ENCODE measurements at regions not wholly inside any gene's neighbourhood (a gene's known extent, or its start where the extent isn't known, plus 50 kb on each side); places are given as distances from the start of the nearest gene placed in this dataset.

DNA sequence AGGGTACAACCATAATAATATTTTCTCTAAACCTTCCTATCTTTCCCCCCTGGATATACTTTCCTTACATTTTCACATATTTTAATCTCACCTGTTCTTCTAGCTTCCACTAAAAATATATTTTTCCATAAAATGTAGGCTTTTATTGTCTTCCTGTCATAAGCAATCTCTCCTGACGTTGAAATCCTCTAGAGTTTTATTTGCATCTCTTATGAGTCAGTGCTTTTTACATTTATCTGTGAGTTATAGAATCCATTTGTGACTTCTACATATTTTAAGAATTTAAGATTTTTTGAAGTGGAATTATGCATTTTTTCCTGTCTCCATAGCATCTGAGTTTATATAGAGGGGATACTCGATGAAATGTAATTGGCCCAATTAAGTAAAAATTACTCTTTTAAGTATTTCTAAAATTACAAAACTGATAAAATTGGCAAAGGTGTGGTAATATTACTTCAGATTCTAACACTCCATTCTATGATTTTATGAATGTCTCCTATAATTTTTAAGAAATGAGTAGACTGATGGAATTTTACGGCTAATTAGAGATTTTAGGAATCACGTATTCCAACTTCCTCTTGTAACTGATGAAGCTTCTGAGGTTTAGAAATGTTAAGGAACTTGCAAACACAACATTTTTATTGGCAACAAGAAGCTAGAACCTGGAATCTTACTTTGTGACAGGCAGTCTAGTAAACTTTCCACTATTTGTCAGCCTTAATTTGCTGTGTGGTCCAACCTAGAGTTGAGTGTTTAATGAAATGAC is 422.9 kb upstream of the SEMA3A start:
- TF ChIP-seq, protein P1, sequence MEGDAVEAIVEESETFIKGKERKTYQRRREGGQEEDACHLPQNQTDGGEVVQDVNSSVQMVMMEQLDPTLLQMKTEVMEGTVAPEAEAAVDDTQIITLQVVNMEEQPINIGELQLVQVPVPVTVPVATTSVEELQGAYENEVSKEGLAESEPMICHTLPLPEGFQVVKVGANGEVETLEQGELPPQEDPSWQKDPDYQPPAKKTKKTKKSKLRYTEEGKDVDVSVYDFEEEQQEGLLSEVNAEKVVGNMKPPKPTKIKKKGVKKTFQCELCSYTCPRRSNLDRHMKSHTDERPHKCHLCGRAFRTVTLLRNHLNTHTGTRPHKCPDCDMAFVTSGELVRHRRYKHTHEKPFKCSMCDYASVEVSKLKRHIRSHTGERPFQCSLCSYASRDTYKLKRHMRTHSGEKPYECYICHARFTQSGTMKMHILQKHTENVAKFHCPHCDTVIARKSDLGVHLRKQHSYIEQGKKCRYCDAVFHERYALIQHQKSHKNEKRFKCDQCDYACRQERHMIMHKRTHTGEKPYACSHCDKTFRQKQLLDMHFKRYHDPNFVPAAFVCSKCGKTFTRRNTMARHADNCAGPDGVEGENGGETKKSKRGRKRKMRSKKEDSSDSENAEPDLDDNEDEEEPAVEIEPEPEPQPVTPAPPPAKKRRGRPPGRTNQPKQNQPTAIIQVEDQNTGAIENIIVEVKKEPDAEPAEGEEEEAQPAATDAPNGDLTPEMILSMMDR (conservative IDR thresholded peaks at IDR 0.05; ENCODE audit: low read length), result no peak
- no peak overlapping the region for H3K4me3 ChIP-seq (ENCODE audit: low read length)
- no peak for DNase-seq (ENCODE audit: low read depth)

DNA sequence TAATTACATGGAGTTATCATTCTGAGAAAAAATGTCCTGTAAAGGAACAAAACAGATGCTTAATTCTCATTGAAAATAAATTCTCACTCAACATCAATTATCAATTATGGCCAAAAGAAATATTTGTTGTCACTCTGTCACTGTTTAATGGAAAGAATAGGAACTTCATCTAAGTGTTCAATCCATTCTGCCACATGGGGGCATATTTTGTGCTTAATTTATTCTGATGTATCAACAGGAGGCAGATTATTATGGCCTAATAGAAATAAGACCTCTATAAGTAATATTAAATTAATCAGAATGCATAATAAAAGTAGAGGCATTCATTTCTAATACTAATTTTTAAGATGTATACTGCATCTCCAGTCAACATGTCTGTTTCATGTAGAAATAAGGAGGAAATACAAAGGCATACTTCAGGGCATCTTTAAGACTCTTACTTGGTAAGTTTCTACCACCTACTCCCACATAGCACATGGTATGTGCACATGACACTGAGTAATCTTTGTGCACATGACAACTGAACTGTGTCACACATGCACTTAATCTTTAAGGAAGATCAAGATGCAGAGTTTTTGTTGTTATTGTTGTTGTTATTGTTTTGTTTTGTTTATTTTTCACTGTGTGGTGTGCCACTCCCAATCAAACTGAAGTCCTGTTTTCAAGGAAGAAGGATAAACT is 420.4 kb upstream of the SEMA3A start:
- TF ChIP-seq, protein P1 (conservative IDR thresholded peaks at IDR 0.05; ENCODE audit: low read length), result no peak

DNA sequence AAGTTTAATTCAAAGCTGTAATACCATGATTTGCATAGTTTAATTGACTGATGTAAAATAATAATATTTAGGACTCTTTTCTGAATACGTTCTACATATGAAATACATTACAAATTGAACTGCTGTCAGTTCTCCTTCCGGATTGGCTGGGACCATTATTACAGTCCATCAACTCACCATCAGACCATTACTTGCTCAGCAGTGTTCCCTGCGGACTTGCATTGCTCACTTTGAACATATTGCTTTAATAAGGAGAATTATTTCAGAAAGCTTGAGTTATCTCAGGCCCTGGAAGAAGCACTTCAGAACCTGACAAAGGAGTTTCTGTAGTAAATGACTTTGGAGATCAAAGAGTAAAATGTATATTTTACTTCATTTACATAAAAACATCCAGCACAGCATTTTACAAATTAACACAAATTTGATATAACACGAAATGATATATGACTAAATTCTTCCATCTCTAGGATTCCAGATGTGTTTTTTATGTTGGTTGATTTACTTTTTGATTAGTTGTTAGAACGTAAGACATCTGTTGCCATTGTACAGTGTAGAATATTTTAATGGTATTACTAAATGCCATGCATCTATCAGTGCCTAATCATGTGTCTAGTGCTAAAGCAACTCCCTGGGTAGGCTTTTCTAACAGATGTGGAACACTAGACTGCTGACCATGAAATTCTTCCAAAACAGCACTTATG is 418.5 kb upstream of the SEMA3A start:
- DNase-seq (ENCODE audit: low read depth), result peak; percentile 37
- TF ChIP-seq, protein P1 (conservative IDR thresholded peaks at IDR 0.05; ENCODE audit: low read length), result no peak
- no peak overlapping the region for H3K4me3 ChIP-seq (ENCODE audit: low read length)

More for the DNA sequence above, 420.4 kb upstream of the SEMA3A start:
- DNase-seq (ENCODE audit: low read depth), result no peak
- H3K4me3 ChIP-seq (ENCODE audit: low read length), result no peak overlapping the region

DNA sequence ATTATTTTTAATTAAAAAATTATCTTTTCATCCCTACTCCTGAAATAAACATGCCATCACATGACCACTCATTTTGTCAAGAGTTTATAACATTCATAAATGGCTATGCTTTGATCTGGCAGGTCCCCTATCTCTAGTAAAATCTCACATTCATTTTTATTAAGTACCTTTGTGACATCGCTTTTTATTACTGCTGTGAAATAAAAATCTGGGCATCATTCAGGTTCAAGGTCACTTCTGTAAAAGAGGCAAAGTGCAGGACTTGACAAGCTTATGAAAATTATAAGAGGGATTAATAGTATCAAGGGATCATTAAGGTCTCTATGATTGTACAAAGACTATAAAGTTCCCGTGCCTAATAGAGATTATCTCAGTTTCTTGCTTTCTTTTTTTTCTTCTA is 416.8 kb upstream of the SEMA3A start:
- TF ChIP-seq, protein P1 (conservative IDR thresholded peaks at IDR 0.05; ENCODE audit: low read length), result no peak
- H3K4me3 ChIP-seq (ENCODE audit: low read length), result no peak overlapping the region
- DNase-seq (ENCODE audit: low read depth), result no peak

DNA sequence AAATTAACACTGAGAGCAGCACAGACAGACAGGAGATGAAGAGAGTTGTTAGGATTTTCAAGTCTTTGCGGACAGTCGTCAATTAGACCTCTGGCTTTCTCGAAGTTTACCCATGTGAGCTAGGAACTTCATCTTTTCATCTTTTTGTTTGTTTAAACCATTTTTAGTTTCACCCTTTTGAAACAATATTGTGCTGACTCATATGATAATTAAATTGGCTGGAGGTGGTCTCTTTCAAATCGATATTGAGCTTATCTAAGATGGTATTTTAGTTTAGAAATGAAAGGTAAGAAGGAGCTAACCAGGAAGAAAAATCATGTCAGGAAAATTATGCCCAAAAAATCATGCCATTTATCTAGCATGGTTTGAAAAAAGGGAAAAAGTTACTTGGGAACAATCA is 415.8 kb upstream of the SEMA3A start:
- no peak for DNase-seq (ENCODE audit: low read depth)
- TF ChIP-seq, protein P1 (conservative IDR thresholded peaks at IDR 0.05; ENCODE audit: low read length), result no peak
- no peak overlapping the region for H3K4me3 ChIP-seq (ENCODE audit: low read length)

DNA sequence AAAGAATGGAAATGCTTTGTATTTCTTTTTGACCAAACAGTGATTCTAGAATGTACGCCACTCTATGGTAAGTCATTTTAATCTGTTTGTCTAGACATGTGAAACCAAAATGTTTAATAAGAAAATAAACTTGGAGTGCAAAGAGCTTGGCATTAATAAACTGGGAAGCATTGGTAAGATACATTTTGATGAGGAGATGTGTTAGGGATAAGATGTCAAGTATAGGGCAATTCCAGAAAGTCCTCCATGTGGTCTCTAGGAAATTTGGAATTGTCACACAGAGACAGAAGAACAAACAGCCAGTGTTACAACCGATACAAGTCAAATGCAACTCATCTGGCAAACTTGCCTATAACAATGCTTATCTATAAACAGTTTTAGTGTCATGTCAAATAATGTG is 410.7 kb upstream of the SEMA3A start:
- no peak overlapping the region for H3K4me3 ChIP-seq (ENCODE audit: low read length)
- DNase-seq (ENCODE audit: low read depth), result no peak
- TF ChIP-seq, protein P1 (conservative IDR thresholded peaks at IDR 0.05; ENCODE audit: low read length), result no peak

Data from AG10803 (cell line).